ENCODE measurements at regions not wholly inside any gene's neighbourhood (a gene's known extent, or its start where the extent isn't known, plus 50 kb on each side); places are given as distances from the start of the nearest gene placed in this dataset.
"Not testable (repeated sequence)": the region's sequence is repeated elsewhere in the genome, so short reads cannot be mapped to it uniquely, and the experiment has no call there.

DNA sequence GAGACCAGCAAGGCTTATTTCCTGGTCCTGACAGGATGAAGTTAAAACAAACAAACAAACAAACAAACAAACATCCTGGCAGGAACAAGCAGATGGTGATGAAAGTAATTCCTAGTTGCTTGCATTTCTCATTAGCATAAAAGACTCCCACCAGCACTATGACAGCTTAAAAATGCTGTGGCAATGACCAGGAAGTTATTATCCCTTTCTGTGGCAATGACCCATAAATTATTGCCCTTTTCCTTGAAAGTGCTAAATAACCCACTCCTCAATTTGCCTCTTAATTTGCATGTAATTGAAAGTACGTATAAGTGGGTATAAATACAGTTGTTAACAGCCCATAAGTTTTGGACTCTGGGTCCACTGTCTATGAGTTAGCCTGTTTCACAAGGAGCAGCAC, 727.6 kb upstream of the NEGR1 start:
- Mint-ChIP-seq H3K27ac (no peak overlapping the region), H3K27me3 (ENCODE audit: low read depth, poor library complexity) (no peaks in the 10 kb centered on the region), H3K9me3 (no peaks in the 10 kb centered on the region), H3K4me3 (no peak overlapping the region), H3K4me1 (no peaks in the 10 kb centered on the region), H3K36me3 (ENCODE audit: low read depth) (no peaks in the 10 kb centered on the region)
- TF ChIP-seq, protein P1, sequence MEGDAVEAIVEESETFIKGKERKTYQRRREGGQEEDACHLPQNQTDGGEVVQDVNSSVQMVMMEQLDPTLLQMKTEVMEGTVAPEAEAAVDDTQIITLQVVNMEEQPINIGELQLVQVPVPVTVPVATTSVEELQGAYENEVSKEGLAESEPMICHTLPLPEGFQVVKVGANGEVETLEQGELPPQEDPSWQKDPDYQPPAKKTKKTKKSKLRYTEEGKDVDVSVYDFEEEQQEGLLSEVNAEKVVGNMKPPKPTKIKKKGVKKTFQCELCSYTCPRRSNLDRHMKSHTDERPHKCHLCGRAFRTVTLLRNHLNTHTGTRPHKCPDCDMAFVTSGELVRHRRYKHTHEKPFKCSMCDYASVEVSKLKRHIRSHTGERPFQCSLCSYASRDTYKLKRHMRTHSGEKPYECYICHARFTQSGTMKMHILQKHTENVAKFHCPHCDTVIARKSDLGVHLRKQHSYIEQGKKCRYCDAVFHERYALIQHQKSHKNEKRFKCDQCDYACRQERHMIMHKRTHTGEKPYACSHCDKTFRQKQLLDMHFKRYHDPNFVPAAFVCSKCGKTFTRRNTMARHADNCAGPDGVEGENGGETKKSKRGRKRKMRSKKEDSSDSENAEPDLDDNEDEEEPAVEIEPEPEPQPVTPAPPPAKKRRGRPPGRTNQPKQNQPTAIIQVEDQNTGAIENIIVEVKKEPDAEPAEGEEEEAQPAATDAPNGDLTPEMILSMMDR (IDR thresholded peaks at IDR 0.05) = no peak
- no peak for DNase-seq

DNA sequence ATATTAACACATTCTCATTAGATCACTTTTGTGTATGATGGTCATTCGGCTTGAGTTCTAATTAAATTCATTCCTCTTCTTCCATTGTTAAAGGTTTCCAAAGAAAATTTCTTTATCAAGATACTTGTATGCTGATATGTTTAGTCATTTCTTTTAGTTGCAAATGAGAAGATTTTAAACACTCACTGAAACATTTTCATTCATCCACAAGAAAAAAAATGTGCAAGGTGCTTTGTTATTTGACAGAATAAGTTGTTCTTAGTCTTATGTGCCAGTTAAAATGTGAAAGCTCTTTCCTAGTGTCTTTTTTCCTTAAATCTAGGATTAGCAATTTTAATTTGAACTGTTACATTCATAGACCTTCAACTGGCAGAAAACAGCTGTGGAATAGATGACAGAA, 727.0 kb upstream of the NEGR1 start:
- TF ChIP-seq, protein P1 (IDR thresholded peaks at IDR 0.05) = no peak
- H3K4me1 Mint-ChIP-seq = no peaks in the 10 kb centered on the region
- H3K36me3 Mint-ChIP-seq (ENCODE audit: low read depth) = no peaks in the 10 kb centered on the region
- H3K4me3 Mint-ChIP-seq = no peak overlapping the region
- no peaks in the 10 kb centered on the region for H3K27me3 Mint-ChIP-seq (ENCODE audit: low read depth, poor library complexity)
- DNase-seq = no peak
- H3K9me3 Mint-ChIP-seq = no peaks in the 10 kb centered on the region
- H3K27ac Mint-ChIP-seq = no peak overlapping the region

DNA sequence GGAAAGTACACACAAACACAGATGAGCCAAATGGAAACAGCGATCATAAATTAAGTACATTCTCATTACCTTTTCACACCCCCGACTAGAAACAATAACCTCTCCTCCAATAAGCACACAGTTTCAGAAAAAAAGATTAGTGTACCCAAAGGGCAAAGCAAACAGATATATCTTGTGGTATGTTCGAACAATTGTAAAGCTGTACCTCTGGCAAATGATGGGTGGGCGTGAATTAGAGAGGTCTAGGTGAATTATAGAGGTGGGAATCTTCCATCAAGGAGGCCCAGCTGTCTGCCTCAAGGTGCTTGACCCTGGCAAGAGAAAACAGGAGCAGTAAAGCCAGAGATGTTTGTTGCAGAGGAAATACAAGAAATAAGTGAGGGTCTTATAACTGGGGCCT, 715.3 kb upstream of the NEGR1 start:
- Mint-ChIP-seq H3K36me3 (ENCODE audit: low read depth) (no peaks in the 10 kb centered on the region), H3K4me1 (peaks cover 13% of the 10 kb centered on the region), H3K27ac (peak overlapping the region; percentile 15), H3K4me3 (no peak overlapping the region), H3K27me3 (ENCODE audit: low read depth, poor library complexity) (peaks cover 2% of the 10 kb centered on the region), H3K9me3 (no peaks in the 10 kb centered on the region)
- TF ChIP-seq, protein P1 (IDR thresholded peaks at IDR 0.05) = no peak
- DNase-seq = no peak

DNA sequence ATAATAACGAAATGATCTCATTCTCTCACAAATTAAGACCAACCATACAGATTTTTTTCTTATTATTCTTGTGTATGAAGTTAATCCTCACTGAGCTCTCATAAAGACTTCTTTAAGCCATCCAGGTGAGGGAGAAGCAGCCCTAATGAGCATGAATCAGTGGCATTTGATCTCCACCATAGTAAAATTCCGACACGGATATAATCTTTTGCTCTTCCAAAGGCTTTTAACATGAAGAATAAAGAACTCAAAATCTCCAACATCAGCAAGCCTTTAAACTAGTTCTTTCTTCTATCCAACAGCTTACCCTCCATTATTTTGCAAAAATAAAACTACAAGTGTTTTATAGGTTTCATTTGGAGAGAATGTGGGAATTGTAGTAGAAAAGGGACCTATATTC, 714.7 kb upstream of the NEGR1 start:
- Mint-ChIP-seq H3K9me3 (peaks cover under 1% of the 10 kb centered on the region), H3K4me3 (no peak overlapping the region), H3K27me3 (ENCODE audit: low read depth, poor library complexity) (peaks cover 3% of the 10 kb centered on the region), H3K4me1 (peaks cover 13% of the 10 kb centered on the region), H3K36me3 (ENCODE audit: low read depth) (no peaks in the 10 kb centered on the region), H3K27ac (peak overlapping the region; percentile 15)
- DNase-seq = no peak
- TF ChIP-seq, protein P1 (IDR thresholded peaks at IDR 0.05) = no peak

DNA sequence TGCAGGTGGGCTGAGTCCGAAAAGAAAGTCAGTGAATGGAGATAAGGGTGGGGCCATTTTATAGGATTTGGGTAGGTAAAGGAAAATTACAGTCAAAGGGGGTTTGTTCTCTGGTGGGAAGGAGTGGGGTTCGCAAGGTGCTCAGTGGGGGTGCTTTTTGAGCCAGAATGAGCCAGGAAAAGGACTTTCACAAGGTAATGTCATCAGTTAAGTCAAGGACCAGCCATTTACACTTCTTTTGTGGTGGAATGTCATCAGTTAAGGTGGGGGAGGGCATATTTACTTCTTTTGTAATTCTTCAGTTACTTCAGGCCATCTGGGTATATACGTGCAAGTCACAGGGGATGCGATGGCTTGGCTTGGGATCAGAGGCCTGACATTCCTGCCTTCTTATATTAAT, 705.5 kb upstream of the NEGR1 start:
- H3K27ac Mint-ChIP-seq; H3K36me3 Mint-ChIP-seq (ENCODE audit: low read depth); H3K9me3 Mint-ChIP-seq; H3K27me3 Mint-ChIP-seq (ENCODE audit: low read depth, poor library complexity); H3K4me3 Mint-ChIP-seq; H3K4me1 Mint-ChIP-seq; DNase-seq: not testable (repeated sequence)

DNA sequence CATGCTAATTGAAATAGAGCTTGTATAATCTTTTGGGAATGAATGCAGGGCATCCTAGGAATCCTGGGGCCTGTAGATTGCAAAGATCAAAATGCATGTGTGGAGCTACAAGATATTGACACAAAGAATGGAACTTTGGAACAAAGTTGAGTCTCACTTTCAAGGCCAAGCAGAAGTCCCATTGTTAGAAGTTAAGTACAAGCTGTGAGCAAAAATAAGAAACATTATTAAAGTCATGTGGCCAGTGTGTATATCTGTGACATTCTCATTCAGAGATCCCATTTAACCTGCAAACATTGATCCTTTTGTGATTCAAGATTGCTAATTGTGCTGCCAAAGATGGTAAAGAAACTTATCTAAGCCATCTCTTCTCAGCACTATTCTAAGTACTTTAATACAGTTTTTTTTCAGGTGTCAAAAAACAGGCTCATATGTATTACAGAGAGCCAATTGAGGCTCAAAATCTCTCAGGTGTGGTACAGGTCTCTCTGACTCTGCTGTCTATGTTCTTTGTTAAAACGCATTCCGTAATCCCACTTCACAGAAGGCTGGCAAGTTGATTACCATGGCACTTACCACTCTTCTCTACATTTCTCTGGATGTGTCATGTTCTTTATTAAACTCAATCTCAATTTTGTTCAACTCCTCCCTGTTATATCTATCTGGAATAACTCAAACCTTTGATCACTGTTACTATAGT, 704.4 kb upstream of the NEGR1 start:
- TF ChIP-seq, protein P1 (IDR thresholded peaks at IDR 0.05) = no peak
- no peak overlapping the region for H3K4me3 Mint-ChIP-seq
- no peak for DNase-seq
- no peaks in the 10 kb centered on the region for H3K36me3 Mint-ChIP-seq (ENCODE audit: low read depth)
- no peak overlapping the region for H3K27ac Mint-ChIP-seq
- H3K4me1 Mint-ChIP-seq = no peaks in the 10 kb centered on the region
- H3K27me3 Mint-ChIP-seq (ENCODE audit: low read depth, poor library complexity) = peaks cover 5% of the 10 kb centered on the region
- peaks cover 3% of the 10 kb centered on the region for H3K9me3 Mint-ChIP-seq

DNA sequence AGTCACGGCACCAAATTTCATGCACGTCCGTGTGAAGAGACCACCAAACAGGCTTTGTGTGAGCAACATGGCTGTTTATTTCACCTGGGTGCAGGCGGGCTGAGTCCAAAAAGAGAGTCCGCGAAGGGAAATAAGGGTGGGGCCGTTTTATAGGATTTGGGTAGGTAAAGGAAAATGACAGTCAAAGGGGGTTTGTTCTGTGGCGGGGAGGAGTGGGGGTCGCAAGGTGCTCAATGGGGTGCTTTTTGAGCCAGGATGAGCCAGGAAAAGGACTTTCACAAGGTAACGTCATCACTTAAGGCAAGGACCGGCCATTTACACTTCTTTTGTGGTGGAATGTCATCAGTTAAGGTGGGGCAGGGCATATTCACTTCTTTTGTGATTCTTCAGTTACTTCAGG, 702.7 kb upstream of the NEGR1 start:
- not testable (repeated sequence) for H3K36me3 Mint-ChIP-seq (ENCODE audit: low read depth); H3K27ac Mint-ChIP-seq; H3K4me3 Mint-ChIP-seq; H3K27me3 Mint-ChIP-seq (ENCODE audit: low read depth, poor library complexity); H3K4me1 Mint-ChIP-seq; H3K9me3 Mint-ChIP-seq; DNase-seq

DNA sequence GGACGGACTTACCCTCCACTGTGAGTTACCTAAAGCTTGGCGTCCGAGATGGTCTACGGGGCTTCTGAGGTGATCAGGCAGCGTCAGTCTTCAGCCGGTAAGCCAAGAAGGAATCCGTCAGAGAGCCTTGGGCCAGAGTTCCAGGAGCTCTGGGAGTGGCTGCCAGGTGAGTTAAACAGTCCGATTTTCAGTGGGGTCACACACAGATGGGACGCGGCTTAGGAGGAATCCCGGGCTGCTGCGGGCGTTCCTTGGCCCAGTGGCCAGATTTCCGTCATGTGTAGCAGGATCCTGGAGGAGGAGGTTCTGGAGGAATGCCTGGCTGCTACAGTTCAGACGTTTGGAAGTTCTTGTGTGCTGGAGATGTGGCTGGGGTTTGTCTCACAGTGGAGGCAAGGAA, 700.7 kb upstream of the NEGR1 start:
- peak overlapping the region; percentile 28 for H3K27ac Mint-ChIP-seq
- H3K36me3 Mint-ChIP-seq (ENCODE audit: low read depth); H3K4me3 Mint-ChIP-seq; H3K9me3 Mint-ChIP-seq; DNase-seq; H3K4me1 Mint-ChIP-seq; H3K27me3 Mint-ChIP-seq (ENCODE audit: low read depth, poor library complexity): not testable (repeated sequence)

All from nephron progenitor cell (in vitro differentiated cells).